SJSA1 (cell line): ENCODE measurements at regions not wholly inside any gene's neighbourhood (a gene's known extent, or its start where the extent isn't known, plus 50 kb on each side); places are given as distances from the start of the nearest gene placed in this dataset.
A peak's percentile ranks its signal among the peaks of the same experiment; 100 is the strongest.

ENCODE experiments used
- DNase-seq, 2 experiments: peaks; one replicate each; pipeline ENCODE4 v3.0.0-alpha.2; 2015 to 2020; ENCODE audit warnings: low spot score in 2 of 2, low read depth in 1 of 2
- H3K27ac ChIP-seq: fragments of 250-450 bp; sonication (Bioruptor Pico); 2 replicates; pipeline ENCODE4 v1.5.1; 2020; ENCODE audit warnings: mild to moderate bottlenecking, moderate library complexity
- H3K27me3 ChIP-seq: fragments of 250-450 bp; sonication (Bioruptor Pico); replicated peaks from 2 replicates; pipeline ENCODE4 v1.5.1; 2020; ENCODE audit warnings: mild to moderate bottlenecking, moderate library complexity
- H3K36me3 ChIP-seq: fragments of 250-450 bp; sonication (Bioruptor Pico); 2 replicates; pipeline ENCODE4 v1.5.1; 2020; ENCODE audit warnings: mild to moderate bottlenecking
- H3K4me1 ChIP-seq: fragments of 250-450 bp; sonication (Bioruptor Pico); replicated peaks from 2 replicates; pipeline ENCODE4 v1.6.1; 2021; ENCODE audit warnings: mild to moderate bottlenecking
- H3K4me3 ChIP-seq: fragments of 250-450 bp; sonication (Bioruptor Pico); 2 replicates; pipeline ENCODE4 v1.5.1; 2020; ENCODE audit warnings: mild to moderate bottlenecking
- H3K9me3 ChIP-seq: fragments of 250-450 bp; sonication (Bioruptor Pico); replicated peaks from 2 replicates; pipeline ENCODE4 v1.5.1; 2020; ENCODE audit warnings: mild to moderate bottlenecking

- no peak for DNase-seq
- Histone ChIP-seq H3K36me3 (no peaks in the 10 kb centered on the region), H3K27me3 (no peaks in the 10 kb centered on the region), H3K4me1 (no peaks in the 10 kb centered on the region), H3K4me3 (no peak overlapping the region), H3K9me3 (no peaks in the 10 kb centered on the region), H3K27ac (no peak overlapping the region)
These were observed 221.8 kb upstream of the FAM83B start for GRCh38 chr6:54624779-54625178.

- Histone ChIP-seq H3K9me3 (no peaks in the 10 kb centered on the region), H3K4me1 (no peaks in the 10 kb centered on the region), H3K36me3 (no peaks in the 10 kb centered on the region), H3K4me3 (no peak overlapping the region), H3K27me3 (no peaks in the 10 kb centered on the region), H3K27ac (no peak overlapping the region)
- DNase-seq, result peak in 1 of 2 experiments; percentile 21
These were observed 217.4 kb upstream of the FAM83B start for GRCh38 chr6:54629131-54629530.

GRCh38 chr6:54632984-54633565, 213.5 kb upstream of the FAM83B start:
- no peak for DNase-seq
- H3K36me3 ChIP-seq, result no peaks in the 10 kb centered on the region
- H3K9me3 ChIP-seq, result no peaks in the 10 kb centered on the region
- H3K4me1 ChIP-seq, result no peaks in the 10 kb centered on the region
- no peaks in the 10 kb centered on the region for H3K27me3 ChIP-seq
- H3K4me3 ChIP-seq, result no peak overlapping the region
- H3K27ac ChIP-seq, result no peak overlapping the region

- Histone ChIP-seq H3K4me1 (no peaks in the 10 kb centered on the region), H3K27me3 (no peaks in the 10 kb centered on the region), H3K4me3 (no peak overlapping the region), H3K27ac (no peak overlapping the region), H3K36me3 (no peaks in the 10 kb centered on the region), H3K9me3 (no peaks in the 10 kb centered on the region)
- no peak for DNase-seq
These were observed 213.0 kb upstream of the FAM83B start for GRCh38 chr6:54633601-54634000.

GRCh38 chr6:54640911-54641310, 205.7 kb upstream of the FAM83B start:
- Histone ChIP-seq H3K4me3 (no peak overlapping the region), H3K27me3 (no peaks in the 10 kb centered on the region), H3K27ac (no peak overlapping the region), H3K4me1 (no peaks in the 10 kb centered on the region), H3K9me3 (no peaks in the 10 kb centered on the region), H3K36me3 (no peaks in the 10 kb centered on the region)
- DNase-seq, result no peak

GRCh38 chr6:54646069-54646950, 200.3 kb upstream of the FAM83B start:
- H3K4me3 ChIP-seq, result no peak overlapping the region
- H3K27ac ChIP-seq, result no peak overlapping the region
- no peak for DNase-seq
- no peaks in the 10 kb centered on the region for H3K27me3 ChIP-seq
- no peaks in the 10 kb centered on the region for H3K4me1 ChIP-seq
- no peaks in the 10 kb centered on the region for H3K36me3 ChIP-seq
- no peaks in the 10 kb centered on the region for H3K9me3 ChIP-seq

GRCh38 chr6:54646951-54647664, 199.5 kb upstream of the FAM83B start:
- no peak overlapping the region for H3K27ac ChIP-seq
- no peaks in the 10 kb centered on the region for H3K4me1 ChIP-seq
- H3K4me3 ChIP-seq, result no peak overlapping the region
- no peak for DNase-seq
- H3K9me3 ChIP-seq, result no peaks in the 10 kb centered on the region
- H3K27me3 ChIP-seq, result no peaks in the 10 kb centered on the region
- H3K36me3 ChIP-seq, result no peaks in the 10 kb centered on the region

- Histone ChIP-seq H3K4me3 (no peak overlapping the region), H3K9me3 (no peaks in the 10 kb centered on the region), H3K27ac (no peak overlapping the region), H3K4me1 (no peaks in the 10 kb centered on the region), H3K36me3 (no peaks in the 10 kb centered on the region), H3K27me3 (no peaks in the 10 kb centered on the region)
- no peak for DNase-seq
These were observed 192.2 kb upstream of the FAM83B start for GRCh38 chr6:54654381-54654780.

GRCh38 chr6:54655162-54655561, 191.4 kb upstream of the FAM83B start:
- Histone ChIP-seq H3K4me3 (no peak overlapping the region), H3K27ac (no peak overlapping the region), H3K9me3 (no peaks in the 10 kb centered on the region), H3K36me3 (no peaks in the 10 kb centered on the region), H3K27me3 (no peaks in the 10 kb centered on the region), H3K4me1 (no peaks in the 10 kb centered on the region)
- DNase-seq, result no peak

- DNase-seq, result no peak
- H3K4me1 ChIP-seq, result no peaks in the 10 kb centered on the region
These were observed 181.3 kb upstream of the FAM83B start for GRCh38 chr6:54665278-54665677.

GRCh38 chr6:54680531-54680930, 166.0 kb upstream of the FAM83B start:
- H3K36me3 ChIP-seq, result no peaks in the 10 kb centered on the region
- H3K4me3 ChIP-seq, result no peak overlapping the region
- no peak for DNase-seq
- H3K27ac ChIP-seq, result no peak overlapping the region
- no peaks in the 10 kb centered on the region for H3K9me3 ChIP-seq
- H3K4me1 ChIP-seq, result no peaks in the 10 kb centered on the region
- H3K27me3 ChIP-seq, result no peaks in the 10 kb centered on the region

More at GRCh38 chr6:54665278-54665677, 181.3 kb upstream of the FAM83B start:
- Histone ChIP-seq H3K27me3 (no peaks in the 10 kb centered on the region), H3K4me3 (no peak overlapping the region), H3K36me3 (no peaks in the 10 kb centered on the region), H3K27ac (no peak overlapping the region), H3K9me3 (0 out of 2 replicates have a peak, but pooled peaks cover 2% of the 10 kb centered on the region)

GRCh38 chr6:54681267-54681666, 165.3 kb upstream of the FAM83B start:
- DNase-seq, result no peak
- Histone ChIP-seq H3K4me1 (no peaks in the 10 kb centered on the region), H3K27ac (no peak overlapping the region), H3K36me3 (no peaks in the 10 kb centered on the region), H3K27me3 (no peaks in the 10 kb centered on the region), H3K9me3 (no peaks in the 10 kb centered on the region), H3K4me3 (no peak overlapping the region)

GRCh38 chr6:54681987-54682386, 164.6 kb upstream of the FAM83B start:
- H3K4me1 ChIP-seq, result no peaks in the 10 kb centered on the region
- H3K27ac ChIP-seq, result no peak overlapping the region
- no peaks in the 10 kb centered on the region for H3K27me3 ChIP-seq
- no peaks in the 10 kb centered on the region for H3K9me3 ChIP-seq
- no peak for DNase-seq
- no peak overlapping the region for H3K4me3 ChIP-seq
- H3K36me3 ChIP-seq, result no peaks in the 10 kb centered on the region

- H3K9me3 ChIP-seq, result no peaks in the 10 kb centered on the region
- no peak for DNase-seq
- H3K27ac ChIP-seq, result no peak overlapping the region
- no peaks in the 10 kb centered on the region for H3K27me3 ChIP-seq
- H3K36me3 ChIP-seq, result no peaks in the 10 kb centered on the region
- no peak overlapping the region for H3K4me3 ChIP-seq
- no peaks in the 10 kb centered on the region for H3K4me1 ChIP-seq
These were observed 157.0 kb upstream of the FAM83B start for GRCh38 chr6:54689620-54690019.
